ENCODE measurements at regions not wholly inside any gene's neighbourhood (a gene's known extent, or its start where the extent isn't known, plus 50 kb on each side); places are given as distances from the start of the nearest gene placed in this dataset.

DNA sequence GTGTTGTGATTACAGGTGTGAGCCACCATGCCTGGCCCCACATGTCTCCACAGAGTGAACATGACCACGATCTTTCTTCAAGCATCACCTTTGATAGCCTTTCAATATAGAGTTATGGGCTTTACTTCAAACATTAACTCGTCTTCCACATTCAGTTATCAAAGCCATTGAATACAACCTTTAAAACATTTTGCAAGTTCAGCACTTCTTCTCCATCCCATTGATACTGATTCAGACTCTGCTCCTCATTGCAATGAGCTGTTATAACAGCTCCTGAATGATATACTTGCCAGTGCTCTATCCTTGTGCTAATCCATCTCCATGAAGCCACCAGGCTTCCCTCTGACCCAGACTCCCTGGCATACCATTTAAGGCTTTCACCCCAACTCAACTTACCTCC is 223.5 kb upstream of the EEA1 start:
- Mint-ChIP-seq H3K36me3 (no peaks in the 10 kb centered on the region), H3K27me3 (peaks cover 13 to 20% of the 10 kb centered on the region in 2 donors), H3K4me1 (ENCODE audit: low read depth in 2 of 2) (no peaks in the 10 kb centered on the region), H3K4me3 (no peak overlapping the region), H3K9me3 (no peaks in the 10 kb centered on the region), H3K27ac (no peak overlapping the region)
- ATAC-seq = no peak
- DNase-seq (ENCODE audit: low spot score) = no peak

DNA sequence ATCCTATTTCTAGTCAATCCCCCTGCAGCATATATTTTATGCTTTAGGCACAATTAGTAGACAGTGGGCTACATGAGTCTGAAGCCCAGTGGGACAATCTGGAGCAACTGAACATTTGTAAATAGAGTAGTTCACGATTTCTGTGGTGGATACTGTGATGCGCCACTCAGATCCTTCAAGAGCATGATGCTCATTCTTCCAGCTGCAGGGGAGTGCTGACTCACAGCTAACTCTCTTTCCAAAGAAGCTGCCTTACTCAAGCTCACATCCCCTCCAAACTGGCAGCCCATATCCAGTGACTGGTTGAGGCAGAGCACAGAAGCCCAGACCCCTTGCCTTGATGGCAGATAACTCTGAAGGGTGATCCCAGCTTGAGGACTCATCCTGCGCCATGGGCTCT is 224.2 kb upstream of the EEA1 start:
- Mint-ChIP-seq H3K36me3 (no peaks in the 10 kb centered on the region), H3K4me3 (no peak overlapping the region), H3K27ac (no peak overlapping the region)

DNA sequence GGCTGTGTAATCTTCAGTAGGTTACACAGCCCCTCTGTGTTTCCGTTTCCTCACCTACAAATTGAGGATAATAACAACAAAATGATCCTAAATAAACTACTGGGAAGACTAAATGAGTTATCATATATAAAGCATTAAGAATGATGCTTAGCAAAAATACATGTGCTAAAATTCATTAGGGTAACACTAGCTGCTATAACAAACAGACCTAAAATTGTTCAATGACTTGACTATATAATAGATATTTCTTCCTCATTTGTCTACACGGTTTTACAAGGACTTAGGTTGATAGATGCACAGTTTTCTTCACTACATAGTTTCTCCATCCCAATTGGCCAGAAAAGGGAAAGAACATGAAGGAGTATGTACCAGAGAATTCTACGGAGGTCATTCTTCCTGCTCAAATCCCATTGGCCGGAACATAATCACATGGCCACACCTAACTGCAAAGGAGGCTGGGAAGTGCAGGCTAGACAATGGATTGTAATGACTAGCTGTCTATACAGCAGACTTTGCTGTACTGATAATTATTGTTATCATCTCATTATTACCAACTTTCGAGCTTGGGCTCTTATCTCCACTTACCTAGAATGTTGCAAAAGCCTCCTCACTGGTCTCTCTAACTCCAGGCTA is 223.5 kb upstream of the NUDT4 start:
- H3K4me1 Mint-ChIP-seq (ENCODE audit: low read depth in 2 of 2) = no peaks in the 10 kb centered on the region
- ATAC-seq = no peak
- no peak for DNase-seq (ENCODE audit: low spot score)
- H3K4me3 Mint-ChIP-seq = no peak overlapping the region
- no peaks in the 10 kb centered on the region for H3K9me3 Mint-ChIP-seq
- H3K36me3 Mint-ChIP-seq = no peaks in the 10 kb centered on the region
- peaks cover 13 to 27% of the 10 kb centered on the region in 2 donors for H3K27me3 Mint-ChIP-seq
- no peak overlapping the region for H3K27ac Mint-ChIP-seq

More for the DNA sequence above, 224.2 kb upstream of the EEA1 start:
- no peak for ATAC-seq
- H3K4me1 Mint-ChIP-seq (ENCODE audit: low read depth in 2 of 2) = no peaks in the 10 kb centered on the region
- H3K9me3 Mint-ChIP-seq = no peaks in the 10 kb centered on the region
- H3K27me3 Mint-ChIP-seq = peaks cover 13 to 27% of the 10 kb centered on the region in 2 donors
- DNase-seq (ENCODE audit: low spot score) = no peak

DNA sequence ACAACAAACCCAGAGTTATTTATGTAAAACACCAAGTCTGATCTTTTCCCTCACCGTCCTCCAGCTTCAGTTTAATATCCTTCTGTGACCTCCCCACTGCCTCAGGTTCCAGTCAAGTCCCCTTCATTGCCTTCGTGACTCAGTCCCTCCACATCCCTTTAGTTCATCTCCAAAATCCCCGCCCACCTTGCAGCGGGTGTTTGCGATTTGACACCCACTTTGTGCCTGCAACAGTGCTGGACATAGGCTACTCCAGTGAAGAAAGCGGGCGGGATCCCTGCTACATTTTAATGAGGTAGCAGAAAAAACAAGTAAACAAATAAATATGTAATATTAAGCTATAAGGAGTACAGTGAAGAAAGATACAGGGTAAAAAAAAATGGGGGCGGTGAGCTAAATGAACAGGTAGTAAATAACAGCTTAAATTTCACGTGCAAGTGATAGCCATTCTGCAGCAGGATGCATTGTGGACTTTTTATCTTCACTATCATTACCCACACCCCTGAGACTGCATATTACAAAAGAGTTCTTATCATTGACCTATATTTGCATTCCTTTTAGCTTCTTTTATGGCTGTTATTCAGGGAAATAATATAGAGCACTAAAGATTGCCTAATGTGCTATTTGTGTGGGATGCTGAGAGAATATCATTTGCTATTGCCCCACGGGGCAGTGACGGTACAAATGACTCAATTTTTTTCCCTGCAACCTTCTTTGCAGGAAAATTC is 222.8 kb upstream of the NUDT4 start:
- Mint-ChIP-seq H3K4me3 (no peak overlapping the region), H3K27me3 (peaks cover 13 to 27% of the 10 kb centered on the region in 2 donors), H3K4me1 (ENCODE audit: low read depth in 2 of 2) (no peaks in the 10 kb centered on the region), H3K36me3 (no peaks in the 10 kb centered on the region), H3K9me3 (no peaks in the 10 kb centered on the region), H3K27ac (no peak overlapping the region)
- no peak for ATAC-seq
- no peak for DNase-seq (ENCODE audit: low spot score)

DNA sequence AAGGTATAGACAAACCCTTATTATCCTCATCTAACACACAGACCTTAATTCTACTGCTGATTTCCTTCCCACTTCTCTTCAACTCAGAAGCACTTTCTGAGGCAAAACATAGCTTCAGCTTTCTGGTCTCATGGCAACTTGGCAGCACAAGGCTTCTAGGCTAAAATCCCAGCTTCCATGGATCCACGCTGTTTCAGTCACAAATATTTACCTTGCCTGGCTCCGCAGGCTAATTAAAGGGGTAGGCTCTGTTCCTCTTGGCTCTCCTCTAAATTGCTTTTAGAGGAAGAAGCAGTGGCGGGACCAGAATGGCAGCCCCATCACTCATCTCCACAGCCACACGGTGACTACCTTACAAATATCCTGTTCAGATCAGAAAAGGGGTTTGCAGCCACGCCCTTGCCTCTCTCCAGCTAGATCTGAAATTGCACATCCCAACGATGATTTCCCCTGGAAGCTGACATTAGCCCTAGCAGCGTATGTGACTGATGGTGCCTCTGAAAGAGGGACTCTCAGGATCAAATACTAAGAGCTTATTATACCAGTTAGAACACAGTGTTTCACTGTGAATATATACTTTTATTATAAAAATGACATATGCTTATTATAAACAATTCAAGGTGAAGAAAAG is 221.5 kb upstream of the NUDT4 start:
- peaks cover 14 to 31% of the 10 kb centered on the region in 2 donors for H3K27me3 Mint-ChIP-seq
- no peaks in the 10 kb centered on the region for H3K4me1 Mint-ChIP-seq (ENCODE audit: low read depth in 2 of 2)
- ATAC-seq (no peak), DNase-seq (ENCODE audit: low spot score) (no peak)
- no peaks in the 10 kb centered on the region for H3K9me3 Mint-ChIP-seq
- no peaks in the 10 kb centered on the region for H3K36me3 Mint-ChIP-seq
- no peak overlapping the region for H3K4me3 Mint-ChIP-seq
- H3K27ac Mint-ChIP-seq = no peak overlapping the region

DNA sequence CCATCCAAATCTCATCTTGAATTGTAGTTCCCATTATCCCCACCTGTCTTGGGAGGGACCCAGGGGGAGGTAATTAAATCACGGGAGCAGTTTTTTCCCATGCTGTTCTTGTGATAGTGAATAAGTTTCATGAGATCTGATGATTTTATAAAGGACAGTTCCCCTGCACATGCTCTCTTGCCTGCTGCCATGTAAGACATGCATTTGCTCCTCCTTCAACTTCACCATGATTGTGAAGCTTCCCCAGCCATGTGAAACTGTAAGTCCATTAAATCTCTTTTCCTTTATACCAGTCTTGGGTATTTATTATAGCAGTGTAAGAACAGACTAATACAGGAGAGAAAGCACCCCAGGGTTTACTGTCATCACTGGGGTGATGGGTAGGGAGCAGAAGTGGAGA is 220.4 kb upstream of the NUDT4 start:
- H3K27ac Mint-ChIP-seq = no peak overlapping the region
- H3K4me3 Mint-ChIP-seq = no peak overlapping the region
- H3K36me3 Mint-ChIP-seq = no peaks in the 10 kb centered on the region

DNA sequence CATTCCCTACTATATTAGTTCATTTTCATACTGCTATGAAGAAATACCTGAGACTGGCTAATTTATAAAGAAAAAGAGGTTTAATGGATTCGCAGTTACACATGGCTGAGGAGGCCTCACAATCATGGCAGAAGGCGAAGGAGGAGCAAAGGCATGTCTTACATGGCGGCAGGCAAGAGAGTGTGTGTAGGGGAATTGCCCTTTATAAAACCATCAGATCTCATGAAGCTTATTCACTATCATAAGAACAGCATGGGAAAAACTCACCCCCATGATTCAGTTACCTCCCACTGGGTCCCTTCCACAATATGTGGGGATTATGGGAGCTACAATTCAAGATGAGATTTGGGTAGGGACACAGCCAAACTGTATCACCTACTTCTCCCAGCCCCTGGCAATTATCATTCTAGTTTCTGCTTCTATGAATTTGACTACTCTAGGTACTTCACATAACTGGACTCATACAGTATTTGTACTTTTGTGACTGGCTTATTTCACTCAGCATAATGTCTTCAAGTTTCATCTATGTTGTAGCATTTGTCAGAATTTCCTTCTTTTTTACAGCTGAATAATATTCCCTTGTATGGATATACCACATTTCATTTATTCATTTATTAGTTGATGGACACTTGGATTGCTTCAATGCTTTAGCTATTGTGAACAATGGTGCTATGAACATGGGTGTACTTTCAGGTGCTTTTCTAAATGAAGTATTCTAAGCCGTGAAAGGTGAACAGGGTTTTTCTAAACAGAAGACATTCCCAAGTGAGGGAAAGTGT is 219.5 kb upstream of the NUDT4 start:
- Mint-ChIP-seq H3K4me3 (no peak overlapping the region), H3K4me1 (ENCODE audit: low read depth in 2 of 2) (no peaks in the 10 kb centered on the region), H3K36me3 (no peaks in the 10 kb centered on the region), H3K27me3 (peaks cover 16 to 38% of the 10 kb centered on the region in 2 donors), H3K9me3 (no peaks in the 10 kb centered on the region), H3K27ac (no peak overlapping the region)
- DNase-seq (ENCODE audit: low spot score) (no peak), ATAC-seq (no peak)

More for the DNA sequence above, 220.4 kb upstream of the NUDT4 start:
- ATAC-seq (no peak), DNase-seq (ENCODE audit: low spot score) (no peak)
- Mint-ChIP-seq H3K9me3 (no peaks in the 10 kb centered on the region), H3K27me3 (peaks cover 16 to 36% of the 10 kb centered on the region in 2 donors), H3K4me1 (ENCODE audit: low read depth in 2 of 2) (no peaks in the 10 kb centered on the region)

DNA sequence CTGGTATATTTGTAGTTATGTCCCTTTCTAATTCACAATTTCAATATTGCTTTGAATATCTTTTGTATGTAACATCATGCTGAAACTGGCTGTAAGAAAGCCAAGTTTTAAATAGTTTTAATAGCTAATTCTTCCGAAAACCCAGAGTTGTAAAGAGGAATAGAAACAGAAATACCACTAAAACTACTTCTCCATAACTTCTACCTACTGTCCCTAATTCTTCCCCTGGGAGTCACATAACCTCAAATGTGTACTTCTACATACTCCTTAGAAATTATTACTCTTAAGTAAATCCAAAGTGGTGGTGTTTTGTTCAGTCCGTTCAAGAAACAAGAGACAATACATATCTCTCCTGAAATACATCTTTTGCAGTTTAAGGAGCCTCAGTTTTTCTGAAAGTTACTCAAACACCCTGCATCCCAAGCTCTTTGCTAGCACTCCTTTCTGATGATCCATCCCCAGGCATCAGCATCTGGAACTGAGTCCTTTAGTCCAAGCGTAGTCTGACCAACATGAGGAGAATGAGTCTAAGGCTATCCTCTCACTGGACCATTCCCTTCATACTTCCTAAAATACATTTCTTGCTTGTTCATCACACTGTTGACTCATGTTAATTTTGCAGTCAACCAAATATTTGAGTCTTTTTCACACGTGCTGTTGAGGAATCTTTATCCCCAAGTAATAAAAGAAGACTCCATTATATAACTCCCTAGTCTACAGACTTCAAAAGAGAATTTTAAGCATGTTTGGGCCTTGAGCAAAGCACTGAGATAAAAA is 214.3 kb upstream of the NUDT4 start:
- no peaks in the 10 kb centered on the region for H3K4me1 Mint-ChIP-seq (ENCODE audit: low read depth in 2 of 2)
- ATAC-seq (no peak), DNase-seq (ENCODE audit: low spot score) (no peak)
- no peaks in the 10 kb centered on the region for H3K9me3 Mint-ChIP-seq
- peaks cover 12 to 30% of the 10 kb centered on the region in 2 donors for H3K27me3 Mint-ChIP-seq
- no peak overlapping the region for H3K27ac Mint-ChIP-seq
- no peak overlapping the region for H3K4me3 Mint-ChIP-seq
- H3K36me3 Mint-ChIP-seq = no peaks in the 10 kb centered on the region

DNA sequence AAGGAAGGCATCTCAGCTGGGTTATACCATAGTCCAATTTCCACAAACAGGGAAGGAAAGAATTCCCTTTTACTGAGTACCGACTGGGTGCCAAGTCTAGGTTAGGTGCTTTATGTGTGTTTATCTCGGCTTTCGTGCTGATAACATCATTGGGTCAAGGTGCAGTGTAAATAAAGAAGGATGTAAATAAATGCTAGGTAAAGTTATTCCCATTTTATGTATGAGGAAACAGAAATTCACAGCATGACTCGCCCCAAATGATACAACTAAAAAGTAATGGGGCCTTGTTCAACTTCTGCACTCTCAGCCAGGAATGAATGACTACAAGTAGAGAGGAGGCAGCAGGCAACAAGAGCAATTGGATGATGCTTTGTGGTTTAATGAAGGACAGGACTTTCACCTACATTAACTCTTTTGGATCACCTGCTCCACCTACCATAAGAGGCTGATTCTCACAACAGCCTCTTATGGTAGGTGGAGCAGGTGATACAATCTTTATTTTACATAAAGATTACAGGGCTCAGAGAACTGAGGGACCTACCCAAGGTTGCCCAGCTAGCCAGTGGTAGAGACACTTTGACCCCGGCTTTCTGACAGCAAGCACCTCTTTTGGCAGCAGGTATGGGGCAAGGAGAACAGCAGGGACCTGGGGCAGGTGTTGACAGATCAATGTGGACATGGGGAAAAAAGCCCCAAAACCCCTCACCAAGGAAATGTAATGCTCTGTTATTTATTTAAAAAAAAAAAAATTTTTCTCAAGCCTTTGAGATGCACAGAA is 213.4 kb upstream of the NUDT4 start:
- H3K27me3 Mint-ChIP-seq = peaks cover 12 to 30% of the 10 kb centered on the region in 2 donors
- no peak overlapping the region for H3K4me3 Mint-ChIP-seq
- H3K27ac Mint-ChIP-seq = no peak overlapping the region
- DNase-seq (ENCODE audit: low spot score) (no peak), ATAC-seq (no peak)
- H3K36me3 Mint-ChIP-seq = no peaks in the 10 kb centered on the region
- no peaks in the 10 kb centered on the region for H3K4me1 Mint-ChIP-seq (ENCODE audit: low read depth in 2 of 2)
- H3K9me3 Mint-ChIP-seq = no peaks in the 10 kb centered on the region

DNA sequence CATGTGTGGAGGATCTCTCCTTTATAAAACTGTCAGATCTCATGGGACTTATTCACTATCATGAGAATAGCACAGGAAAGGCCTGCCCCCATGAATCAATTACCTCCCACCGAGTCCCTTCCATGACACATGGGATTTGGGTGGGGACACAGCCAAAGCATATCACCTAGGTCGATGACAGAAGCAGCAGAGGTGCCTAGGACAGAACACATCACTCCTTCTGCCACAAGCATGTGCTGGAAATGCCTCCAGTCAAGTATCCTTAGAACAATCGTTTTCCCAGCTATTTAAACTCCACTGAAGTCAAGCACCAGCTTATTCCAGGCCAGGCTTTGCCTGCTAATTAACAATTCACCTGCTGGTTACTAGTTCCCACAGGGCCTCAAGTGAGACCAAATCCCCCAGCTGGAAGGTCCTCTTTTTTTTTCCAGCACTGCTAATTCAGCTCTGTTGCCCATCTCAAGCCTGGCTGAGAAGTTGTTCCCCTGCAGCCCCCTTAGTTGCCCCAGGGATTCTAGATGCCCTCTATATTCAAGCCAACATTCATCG is 212.3 kb upstream of the NUDT4 start:
- H3K9me3 Mint-ChIP-seq = no peaks in the 10 kb centered on the region
- H3K4me1 Mint-ChIP-seq (ENCODE audit: low read depth in 2 of 2) = no peaks in the 10 kb centered on the region
- DNase-seq (ENCODE audit: low spot score) (no peak), ATAC-seq (no peak)
- H3K27ac Mint-ChIP-seq = no peak overlapping the region
- H3K27me3 Mint-ChIP-seq = peaks cover 12 to 30% of the 10 kb centered on the region in 2 donors
- no peak overlapping the region for H3K4me3 Mint-ChIP-seq
- H3K36me3 Mint-ChIP-seq = no peaks in the 10 kb centered on the region

DNA sequence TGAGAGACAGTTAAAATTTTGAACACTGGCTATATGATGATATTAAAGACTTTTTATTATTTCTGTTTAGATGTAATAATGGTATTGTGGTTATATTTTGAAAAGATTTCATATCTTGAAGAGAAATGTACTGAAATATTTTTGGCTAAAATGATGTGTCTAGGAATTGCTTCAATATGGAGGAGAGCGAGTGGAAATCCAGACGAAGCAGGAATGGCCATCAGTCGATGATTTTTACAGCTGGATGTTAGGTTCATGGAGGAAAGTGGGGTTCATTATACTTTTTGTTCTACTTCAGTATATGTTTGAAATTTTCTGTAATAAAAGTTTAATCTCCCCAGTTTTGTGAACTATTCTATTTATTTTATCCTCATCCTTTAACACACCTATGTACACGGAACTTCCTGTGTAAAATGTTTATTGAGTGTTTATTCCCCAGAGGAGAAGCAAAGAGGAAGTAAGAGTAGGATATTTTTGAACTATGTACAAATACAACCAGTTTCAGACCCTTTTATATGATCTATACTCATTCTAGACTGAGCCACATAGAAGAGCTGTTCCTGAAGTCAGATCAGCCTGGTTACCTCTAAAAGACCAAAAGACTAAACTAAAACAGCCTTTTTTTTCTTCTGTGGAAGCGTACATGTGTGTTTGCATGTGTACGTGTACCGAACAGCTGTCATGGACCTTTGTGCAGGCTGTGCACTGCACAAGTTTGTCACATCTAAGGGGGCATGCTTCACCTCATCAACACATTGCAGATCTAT is 211.0 kb upstream of the NUDT4 start:
- ATAC-seq = no peak

DNA sequence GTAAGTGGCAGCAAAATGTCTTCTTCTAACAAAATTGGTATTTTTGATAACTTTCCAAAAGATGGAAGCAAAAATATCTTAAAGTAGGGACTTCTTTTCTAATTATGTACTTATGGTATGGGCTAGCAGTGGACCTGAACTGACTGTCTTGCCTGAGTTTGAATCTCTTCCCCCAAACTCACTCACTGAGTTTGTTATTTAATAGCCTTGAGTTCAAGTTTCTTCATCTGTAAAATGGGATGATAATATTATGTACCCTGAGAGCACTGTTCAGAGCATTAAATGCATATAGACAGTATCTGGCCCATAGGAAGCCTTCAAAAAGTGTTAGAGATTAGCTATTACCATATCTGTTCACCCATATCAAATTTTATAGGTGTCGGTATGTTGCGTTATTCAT is 210.4 kb upstream of the NUDT4 start:
- DNase-seq (ENCODE audit: low spot score) (no peak), ATAC-seq (no peak)
- H3K27ac Mint-ChIP-seq = no peak overlapping the region
- no peaks in the 10 kb centered on the region for H3K9me3 Mint-ChIP-seq
- H3K27me3 Mint-ChIP-seq = peaks cover 9 to 21% of the 10 kb centered on the region in 2 donors
- no peak overlapping the region for H3K4me3 Mint-ChIP-seq
- no peaks in the 10 kb centered on the region for H3K4me1 Mint-ChIP-seq (ENCODE audit: low read depth in 2 of 2)
- no peaks in the 10 kb centered on the region for H3K36me3 Mint-ChIP-seq

More for the DNA sequence above, 211.0 kb upstream of the NUDT4 start:
- no peaks in the 10 kb centered on the region for H3K9me3 Mint-ChIP-seq
- H3K4me1 Mint-ChIP-seq (ENCODE audit: low read depth in 2 of 2) = no peaks in the 10 kb centered on the region
- H3K27me3 Mint-ChIP-seq = peaks cover 9 to 21% of the 10 kb centered on the region in 2 donors
- DNase-seq (ENCODE audit: low spot score) = no peak
- H3K36me3 Mint-ChIP-seq = no peaks in the 10 kb centered on the region
- no peak overlapping the region for H3K4me3 Mint-ChIP-seq
- no peak overlapping the region for H3K27ac Mint-ChIP-seq
